GM19328 (cell line): ENCODE measurements at regions not wholly inside any gene's neighbourhood (a gene's known extent, or its start where the extent isn't known, plus 50 kb on each side); places are given as distances from the start of the nearest gene placed in this dataset.
"Not testable (repeated sequence)": the region's sequence is repeated elsewhere in the genome, so short reads cannot be mapped to it uniquely, and the experiment has no call there.

Source experiments
- ATAC-seq: cut with Tn5 transposase; IDR thresholded peaks from one replicate; pipeline ENCODE4 v1.9.1; 2021; ENCODE audit warnings: mild to moderate bottlenecking, moderate library complexity; ENCODE audit not compliant: unreplicated experiment

GRCh38 chr5:162762119-162762518 lies 675.3 kb upstream of the CCNG1 start:
- ATAC-seq = no peak

DNA sequence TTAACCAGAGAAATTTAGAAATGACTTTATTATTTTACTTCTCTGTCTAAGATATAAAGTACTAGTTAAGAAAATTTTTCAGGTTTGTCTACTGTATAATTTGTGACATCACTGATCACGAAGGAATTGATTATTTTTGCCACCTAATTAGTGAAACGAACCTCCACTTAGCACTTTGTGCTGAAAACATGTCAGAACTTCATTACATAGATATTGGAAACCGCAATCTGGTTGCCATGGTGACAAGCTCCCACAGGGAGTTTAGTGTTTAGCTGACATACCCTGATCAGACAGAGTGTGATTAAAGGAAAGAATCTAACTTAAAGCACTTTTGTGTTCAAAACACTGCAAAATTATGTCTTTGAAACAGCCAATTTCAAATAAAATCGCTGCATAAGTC lies 668.4 kb upstream of the CCNG1 start:
- no peak for ATAC-seq

GRCh38 chr5:162785673-162786072 lies 651.7 kb upstream of the CCNG1 start:
- no peak for ATAC-seq

GRCh38 chr5:162786234-162786633 lies 651.2 kb upstream of the CCNG1 start:
- ATAC-seq = no peak

DNA sequence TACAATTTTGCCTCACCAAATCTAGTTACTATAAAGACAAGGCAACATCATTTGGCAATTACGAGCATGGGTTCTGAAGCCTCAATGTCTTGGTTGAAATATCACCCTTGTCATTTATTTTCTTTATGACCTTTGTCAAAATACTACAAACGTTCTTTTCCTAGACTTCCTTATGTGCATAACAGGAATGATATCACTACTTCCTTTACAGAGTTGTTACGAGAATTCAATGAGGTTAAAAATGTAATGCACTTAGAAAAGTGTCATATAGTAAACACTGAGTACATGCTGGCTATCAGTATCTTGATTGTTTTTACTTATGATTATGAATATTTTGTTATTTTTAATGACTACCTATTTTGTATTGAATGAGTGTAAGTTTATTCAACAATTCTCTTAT lies 640.9 kb upstream of the CCNG1 start:
- no peak for ATAC-seq

- no peak for ATAC-seq
Measured at GRCh38 chr5:162800301-162800700, 637.1 kb upstream of the CCNG1 start.

DNA sequence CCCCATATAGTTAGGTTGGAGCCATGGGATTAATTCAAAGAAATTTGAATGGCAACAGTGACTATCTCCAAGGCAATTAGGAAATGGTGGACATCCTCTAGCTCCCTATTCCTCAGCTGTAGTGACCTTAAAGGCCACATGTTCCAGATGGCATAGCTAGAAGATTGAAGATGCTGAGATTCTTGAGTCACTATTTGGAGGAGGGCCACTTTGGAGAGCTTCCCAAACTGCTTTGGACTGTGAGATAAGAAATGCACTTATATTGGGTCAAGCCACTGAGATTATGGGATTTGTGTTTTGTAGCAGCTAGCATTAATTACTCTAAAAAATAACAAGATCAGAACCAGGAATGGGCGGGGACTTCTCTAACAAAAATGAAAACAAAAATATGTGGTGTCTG lies 636.2 kb upstream of the CCNG1 start:
- no peak for ATAC-seq

- no peak for ATAC-seq
Measured at GRCh38 chr5:162806195-162806594, 631.2 kb upstream of the CCNG1 start.

DNA sequence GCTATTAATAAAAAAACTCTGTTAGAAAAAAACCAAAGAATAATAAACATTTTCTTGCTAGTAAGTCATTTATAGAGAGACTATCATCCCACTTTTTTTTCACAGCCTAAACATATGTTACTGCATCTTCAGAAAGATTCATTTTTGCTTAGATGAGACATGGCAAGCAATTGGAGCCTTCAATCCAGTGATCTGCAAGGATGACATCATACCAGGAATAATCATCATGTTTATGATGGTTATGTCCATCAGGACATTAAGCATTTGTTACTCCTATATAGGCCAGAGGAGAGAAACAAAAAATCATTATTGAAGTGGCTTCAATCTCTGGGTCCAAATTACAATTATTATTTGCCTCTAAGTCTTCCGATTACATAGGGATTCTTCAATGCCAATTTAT lies 626.3 kb upstream of the CCNG1 start:
- no peak for ATAC-seq

GRCh38 chr5:162816816-162817215 lies 620.6 kb upstream of the CCNG1 start:
- no peak for ATAC-seq

DNA sequence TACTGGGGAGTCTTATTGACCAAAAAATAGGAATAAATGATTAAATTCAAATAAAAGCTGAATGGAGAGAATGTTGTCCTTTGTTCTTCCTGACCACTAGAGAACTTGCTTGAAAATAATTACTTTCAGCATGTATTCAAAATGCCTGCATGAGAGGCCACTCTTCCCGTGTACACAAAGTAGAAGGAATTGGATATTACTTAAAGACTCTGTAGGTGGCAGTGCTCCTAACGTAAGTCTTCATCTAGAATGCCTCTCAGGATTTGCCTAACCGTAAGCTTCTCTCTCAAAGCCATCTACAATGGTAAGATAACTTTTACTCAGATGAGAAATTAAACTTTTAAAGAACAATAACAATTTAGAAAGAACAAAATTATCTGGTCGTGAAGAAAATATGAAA lies 620.0 kb upstream of the CCNG1 start:
- ATAC-seq = no peak

GRCh38 chr5:162821664-162822063 lies 615.7 kb upstream of the CCNG1 start:
- not testable (repeated sequence) for ATAC-seq

DNA sequence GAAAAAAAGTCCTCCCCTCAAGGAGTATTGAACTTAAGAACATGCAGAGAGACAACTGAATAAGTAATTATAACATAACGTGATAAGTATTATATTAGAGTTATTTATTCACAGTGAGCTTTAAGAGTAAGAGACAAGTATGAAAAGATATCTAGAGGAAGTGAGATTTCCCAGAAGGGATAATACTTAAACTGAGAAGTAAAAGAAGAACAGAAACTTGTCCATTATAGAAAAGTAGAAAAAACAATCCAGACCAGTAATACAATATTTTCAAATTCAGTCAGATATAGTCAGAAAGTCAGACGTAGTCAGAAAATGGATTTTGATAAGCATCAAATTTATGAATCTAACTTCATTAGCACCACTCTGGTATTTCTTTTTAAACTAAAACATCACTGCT lies 613.0 kb upstream of the CCNG1 start:
- no peak for ATAC-seq

GRCh38 chr5:162837155-162837554 lies 600.2 kb upstream of the CCNG1 start:
- no peak for ATAC-seq

DNA sequence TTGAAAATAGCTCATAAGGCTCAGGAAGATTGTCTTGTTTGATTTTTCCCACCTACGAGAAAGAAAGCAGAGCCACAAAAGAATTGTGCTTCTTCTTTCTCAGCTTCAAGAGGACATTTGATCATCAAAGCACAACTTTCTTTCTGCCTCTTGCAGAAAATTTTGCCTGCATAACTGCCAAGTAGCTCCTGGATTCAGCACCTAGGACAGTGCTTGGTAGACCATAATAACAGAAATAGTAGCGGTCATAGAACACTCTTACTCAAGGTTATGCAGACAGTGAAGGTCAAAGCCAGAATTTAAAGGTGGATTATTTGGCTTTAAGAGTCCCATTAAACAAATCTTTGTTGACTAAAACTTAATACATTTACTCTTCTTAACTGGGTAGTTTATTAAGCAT lies 594.7 kb upstream of the CCNG1 start:
- ATAC-seq = no peak

DNA sequence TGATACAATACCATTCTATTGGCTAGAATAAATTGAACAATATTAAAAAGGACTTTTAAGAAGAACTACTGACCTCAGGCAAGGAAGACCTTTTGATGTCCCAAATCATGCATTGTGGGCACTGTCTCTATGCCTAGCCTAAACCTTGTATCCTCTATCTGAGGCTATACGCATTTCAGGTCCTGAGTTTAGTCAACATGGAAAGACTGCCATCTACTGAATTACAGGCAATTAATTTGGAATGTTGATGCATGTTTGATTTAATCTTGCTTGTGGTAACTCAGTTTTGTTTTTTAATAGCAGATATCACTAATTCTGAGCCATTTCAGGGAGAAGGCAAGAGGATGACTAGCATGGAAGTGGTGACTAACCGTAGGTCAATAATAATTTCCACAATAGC lies 585.3 kb upstream of the CCNG1 start:
- no peak for ATAC-seq

DNA sequence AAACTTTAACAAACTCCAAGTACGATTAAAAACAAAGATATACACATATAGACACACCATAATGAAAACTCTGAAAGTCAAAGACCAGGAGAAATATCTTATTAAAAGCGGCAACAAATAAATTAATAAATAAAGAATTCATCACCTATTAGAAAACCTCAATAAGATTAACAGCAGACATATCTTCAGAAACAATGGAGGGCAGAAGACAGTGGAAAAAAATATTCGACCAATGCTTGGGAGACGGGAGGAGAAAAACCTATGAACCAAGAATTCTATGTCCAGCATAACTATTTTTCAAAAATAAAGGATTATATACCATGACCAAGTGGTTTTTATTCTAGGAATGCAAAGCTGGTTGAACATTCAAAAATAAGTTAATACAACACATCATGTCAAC lies 578.6 kb upstream of the CCNG1 start:
- no peak for ATAC-seq

DNA sequence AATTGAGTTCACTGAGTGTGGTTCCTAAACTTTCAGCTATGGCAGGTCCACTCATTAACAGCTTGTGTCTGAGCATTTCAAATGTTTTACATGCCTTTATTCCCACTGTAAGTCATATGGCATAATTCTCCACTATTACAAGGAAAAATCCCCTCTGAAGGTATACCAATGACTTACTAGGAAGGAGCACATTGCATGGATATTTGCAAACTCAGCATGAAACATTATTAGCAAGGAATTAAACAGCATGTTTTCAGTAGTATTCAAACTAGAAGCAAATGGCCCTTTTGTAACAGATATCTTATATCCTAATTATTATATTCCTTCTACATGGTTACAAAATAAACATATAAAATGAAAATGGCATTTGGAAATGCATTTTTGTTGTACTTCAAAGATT lies 566.4 kb upstream of the CCNG1 start:
- ATAC-seq = no peak

- ATAC-seq = no peak
Measured at GRCh38 chr5:162882629-162883028, 554.8 kb upstream of the CCNG1 start.

- ATAC-seq = no peak
Measured at GRCh38 chr5:162886717-162887116, 550.7 kb upstream of the CCNG1 start.

GRCh38 chr5:162888268-162888667 lies 549.1 kb upstream of the CCNG1 start:
- no peak for ATAC-seq

GRCh38 chr5:162911873-162912272 lies 525.5 kb upstream of the CCNG1 start:
- ATAC-seq = no peak

- ATAC-seq = no peak
Measured at GRCh38 chr5:162916368-162916767, 521.0 kb upstream of the CCNG1 start.

GRCh38 chr5:162929104-162929503 lies 508.3 kb upstream of the CCNG1 start:
- ATAC-seq = no peak
